ENCODE measurements at regions not wholly inside any gene's neighbourhood (a gene's known extent, or its start where the extent isn't known, plus 50 kb on each side); places are given as distances from the start of the nearest gene placed in this dataset.
"Not testable (repeated sequence)": the region's sequence is repeated elsewhere in the genome, so short reads cannot be mapped to it uniquely, and the experiment has no call there.

- no peak overlapping the region for H3K4me3 ChIP-seq (ENCODE audit: low read depth, poor library complexity, severe bottlenecking)
- intact Hi-C loops (cut with DNase I; ENCODE audit: low total_unique reads), result no loop called here
- TF ChIP-seq CTCF (IDR thresholded peaks at IDR 0.05), result no peak
- no peak for TF ChIP-seq POLR2A (IDR thresholded peaks at IDR 0.05)
- no peak for DNase-seq (ENCODE audit: low spot score in 2 of 2)
- 90 to 96% methylated on average over 3 of the region's 3 CpGs for whole genome bisulfite sequencing, 2 donors
Measured at GRCh38 chr3:29011966-29012365, 268.9 kb upstream of the RBMS3 start.

GRCh38 chr3:29022976-29023375 lies 257.9 kb upstream of the RBMS3 start:
- TF ChIP-seq CTCF (IDR thresholded peaks at IDR 0.05) (no peak), POLR2A (IDR thresholded peaks at IDR 0.05) (no peak)
- DNase-seq (ENCODE audit: low spot score in 2 of 2), result no peak
- WGBS, 2 donors, result 81 to 85% methylated on average over 1 of the region's 1 CpG
- H3K4me3 ChIP-seq (ENCODE audit: low read depth, poor library complexity, severe bottlenecking), result no peak overlapping the region
- intact Hi-C loops (cut with DNase I; ENCODE audit: low total_unique reads), result no loop called here

DNA sequence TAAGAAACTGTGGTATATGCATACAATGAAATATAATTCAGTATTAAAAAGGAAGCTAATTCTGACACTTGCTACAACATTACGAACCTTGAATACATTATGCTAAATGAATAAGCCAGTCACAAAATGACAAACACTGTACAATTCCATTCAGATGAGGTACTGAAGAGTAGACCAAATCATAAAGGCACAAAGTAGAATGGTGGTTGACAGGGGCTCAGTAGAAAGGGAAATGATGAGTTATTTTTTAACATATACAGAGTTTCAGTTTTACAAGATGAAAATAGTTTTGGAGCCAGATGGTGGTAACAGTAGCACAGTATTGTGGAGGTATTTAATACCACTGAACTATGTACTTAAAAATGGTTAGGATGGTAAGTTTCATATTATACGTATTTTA lies 254.6 kb upstream of the RBMS3 start:
- 87 to 91% methylated on average over 2 of the region's 2 CpGs for WGBS, 2 donors
- DNase-seq (ENCODE audit: low spot score in 2 of 2), result no peak
- no peak overlapping the region for H3K4me3 ChIP-seq (ENCODE audit: low read depth, poor library complexity, severe bottlenecking)
- TF ChIP-seq CTCF (IDR thresholded peaks at IDR 0.05) (no peak), POLR2A (IDR thresholded peaks at IDR 0.05) (no peak)
- intact Hi-C loops (cut with DNase I; ENCODE audit: low total_unique reads), result no loop called here

GRCh38 chr3:29026959-29027358 lies 253.9 kb upstream of the RBMS3 start:
- H3K4me3 ChIP-seq (ENCODE audit: low read depth, poor library complexity, severe bottlenecking), result no peak overlapping the region
- intact Hi-C loops (cut with DNase I; ENCODE audit: low total_unique reads), result no loop called here
- no peak for DNase-seq (ENCODE audit: low spot score in 2 of 2)
- 47 to 48% methylated on average over 3 of the region's 3 CpGs for WGBS, 2 donors
- no peak for TF ChIP-seq CTCF (IDR thresholded peaks at IDR 0.05)
- no peak for TF ChIP-seq POLR2A (IDR thresholded peaks at IDR 0.05)

DNA sequence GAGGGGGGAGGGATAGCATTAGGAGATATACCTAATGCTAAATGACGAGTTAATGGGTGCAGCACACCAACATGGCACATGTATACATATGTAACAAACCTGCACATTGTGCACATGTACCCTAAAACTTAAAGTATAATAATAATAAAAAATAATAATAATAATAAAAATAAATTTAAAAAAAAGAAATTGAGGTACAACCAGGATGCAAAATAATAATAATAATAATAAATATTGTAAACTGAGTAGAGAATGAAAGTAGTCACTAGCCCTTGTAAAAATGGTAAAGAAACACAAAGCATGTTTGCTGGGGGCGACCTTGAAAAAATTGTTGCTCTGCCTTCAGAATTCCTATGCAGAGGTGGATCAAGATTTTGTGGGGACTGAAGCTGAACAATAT lies 249.7 kb upstream of the RBMS3 start:
- H3K4me3 ChIP-seq (ENCODE audit: low read depth, poor library complexity, severe bottlenecking); intact Hi-C loops (cut with DNase I; ENCODE audit: low total_unique reads); DNase-seq (ENCODE audit: low spot score in 2 of 2): not testable (repeated sequence)
- WGBS, 2 donors, result 83 to 88% methylated on average over 2 of the region's 2 CpGs

GRCh38 chr3:29033511-29033910 lies 247.4 kb upstream of the RBMS3 start:
- intact Hi-C loops (cut with DNase I; ENCODE audit: low total_unique reads), result no loop called here
- WGBS, 2 donors, result 97 to 98% methylated on average over 3 of the region's 3 CpGs
- H3K4me3 ChIP-seq (ENCODE audit: low read depth, poor library complexity, severe bottlenecking), result no peak overlapping the region
- TF ChIP-seq POLR2A (IDR thresholded peaks at IDR 0.05) (no peak), CTCF (IDR thresholded peaks at IDR 0.05) (no peak)
- DNase-seq (ENCODE audit: low spot score in 2 of 2), result no peak

Data from lower leg skin (tissue), 4 donors.